ENCODE measurements at regions not wholly inside any gene's neighbourhood (a gene's known extent, or its start where the extent isn't known, plus 50 kb on each side); places are given as distances from the start of the nearest gene placed in this dataset.

DNA sequence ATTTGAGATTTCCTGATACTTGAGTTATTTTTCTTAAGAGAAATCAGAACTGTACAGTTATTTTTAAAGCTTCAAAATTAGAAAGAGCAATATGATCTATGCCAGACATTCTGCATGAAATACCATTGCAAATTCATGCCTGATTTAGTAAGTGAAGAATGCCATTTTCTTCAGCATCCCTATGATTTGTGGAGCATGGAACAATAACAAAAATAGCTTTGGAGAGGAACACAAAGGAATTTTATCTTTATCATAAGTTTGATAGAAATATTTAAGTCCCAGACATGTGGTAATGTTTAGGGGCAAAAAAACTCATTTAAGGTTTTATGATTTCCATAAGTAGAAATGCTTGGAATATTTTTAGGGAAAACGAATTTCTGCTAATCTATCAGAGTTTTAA, 1863.4 kb downstream of the EFNA5 start:
- no peak overlapping the region for H3K27ac ChIP-seq
- no peak for TF ChIP-seq CTCF (IDR thresholded peaks at IDR 0.05)
- no peak for DNase-seq (ENCODE audit: low spot score)
- no peak overlapping the region for H3K4me3 ChIP-seq

DNA sequence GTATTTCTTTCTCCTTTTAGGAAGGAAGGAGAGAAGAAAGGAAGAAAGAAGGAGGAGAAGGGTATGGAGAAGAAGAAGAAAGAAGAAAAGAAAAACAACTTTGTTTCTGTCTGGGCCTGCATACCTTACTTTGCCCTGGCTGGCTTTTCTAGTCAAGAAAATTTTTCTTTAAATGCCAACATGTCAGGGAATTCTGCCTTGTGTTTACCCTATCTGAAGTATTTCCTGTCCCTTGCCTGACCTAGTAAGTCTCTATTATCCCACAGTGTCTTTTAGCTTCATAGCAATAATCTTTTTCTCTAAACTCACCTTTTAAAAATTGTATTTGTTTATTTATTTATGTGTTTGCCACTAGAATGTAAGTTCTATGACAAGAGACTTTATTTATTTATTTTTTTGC, 1864.1 kb downstream of the EFNA5 start:
- DNase-seq (ENCODE audit: low spot score), result no peak
- TF ChIP-seq CTCF (IDR thresholded peaks at IDR 0.05), result no peak
- Histone ChIP-seq H3K27ac (no peak overlapping the region), H3K4me3 (no peak overlapping the region)

DNA sequence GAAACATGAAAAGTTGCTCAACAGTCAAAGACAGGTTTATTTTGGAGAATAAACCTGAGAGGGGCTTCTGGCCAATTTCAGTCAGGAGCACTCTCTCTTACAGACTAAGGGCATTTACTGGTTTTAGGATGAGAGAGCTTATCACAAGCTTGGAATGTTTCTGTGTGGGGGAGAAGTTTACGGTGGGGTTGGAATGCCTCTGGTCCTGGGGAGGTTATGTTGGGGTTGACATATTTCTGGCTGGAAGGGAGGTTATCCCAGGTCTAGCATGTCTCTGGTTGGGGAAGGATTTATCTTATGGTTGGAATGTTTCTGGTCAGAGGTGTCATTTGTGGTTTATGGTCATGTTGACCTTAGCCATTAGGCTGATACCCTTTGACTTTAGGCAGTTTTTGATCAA, 1867.3 kb downstream of the EFNA5 start:
- no peak for TF ChIP-seq CTCF (IDR thresholded peaks at IDR 0.05)

DNA sequence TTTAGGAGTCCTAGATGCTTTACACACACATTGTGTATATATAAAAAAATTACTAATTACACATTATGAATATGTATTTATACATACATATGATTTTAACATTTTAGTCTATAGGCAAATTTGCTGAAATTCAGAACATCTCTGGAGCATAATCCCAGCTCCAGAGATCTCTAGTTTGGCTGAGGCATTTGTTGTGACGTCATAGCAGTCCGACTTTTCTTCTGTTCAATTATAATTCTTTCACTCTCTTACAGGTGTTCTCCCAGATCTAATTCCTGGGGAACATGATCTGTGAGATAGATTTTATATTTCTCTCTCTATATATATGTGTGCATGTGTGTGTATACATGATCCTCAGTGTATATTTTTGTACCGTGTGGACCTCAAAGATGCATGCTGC, 1876.2 kb downstream of the EFNA5 start:
- no peak overlapping the region for H3K27ac ChIP-seq
- no peak for TF ChIP-seq CTCF (IDR thresholded peaks at IDR 0.05)
- no peak for DNase-seq (ENCODE audit: low spot score)
- H3K4me3 ChIP-seq, result no peak overlapping the region

More for the DNA sequence above, 1867.3 kb downstream of the EFNA5 start:
- no peak overlapping the region for H3K4me3 ChIP-seq
- no peak overlapping the region for H3K27ac ChIP-seq
- no peak for DNase-seq (ENCODE audit: low spot score)

DNA sequence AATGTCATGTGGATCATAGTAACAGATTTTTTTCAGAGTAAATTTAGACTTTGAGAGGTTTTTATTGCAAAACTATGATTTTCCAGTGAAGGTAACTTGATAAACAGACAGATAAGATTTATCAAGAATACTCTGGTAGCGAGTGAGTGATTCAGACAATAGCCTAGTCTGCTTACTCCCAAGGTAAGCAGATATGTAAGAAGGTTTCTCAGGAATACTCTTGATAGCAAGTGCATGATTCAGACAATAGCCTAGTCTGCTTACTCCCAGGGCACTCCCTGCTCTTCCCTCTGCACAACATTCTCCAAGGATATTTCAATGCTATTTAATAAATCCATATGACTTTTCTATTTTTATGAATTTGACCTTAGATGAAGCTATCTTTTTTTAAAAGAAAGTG, 1881.5 kb downstream of the EFNA5 start:
- no peak for TF ChIP-seq CTCF (IDR thresholded peaks at IDR 0.05)
- no peak for DNase-seq (ENCODE audit: low spot score)
- H3K27ac ChIP-seq, result no peak overlapping the region

GRCh38 chr5:105783811-105784210, 1886.9 kb downstream of the EFNA5 start:
- TF ChIP-seq CTCF (IDR thresholded peaks at IDR 0.05), result no peak
- Histone ChIP-seq H3K27ac (no peak overlapping the region), H3K4me3 (no peak overlapping the region)
- no peak for DNase-seq (ENCODE audit: low spot score)

More for the DNA sequence above, 1881.5 kb downstream of the EFNA5 start:
- no peak overlapping the region for H3K4me3 ChIP-seq

GRCh38 chr5:105782501-105782900, 1888.2 kb downstream of the EFNA5 start:
- TF ChIP-seq CTCF (IDR thresholded peaks at IDR 0.05), result no peak
- Histone ChIP-seq H3K27ac (no peak overlapping the region), H3K4me3 (no peak overlapping the region)
- no peak for DNase-seq (ENCODE audit: low spot score)
